Liver (tissue), 8 donors: ENCODE measurements at regions not wholly inside any gene's neighbourhood (a gene's known extent, or its start where the extent isn't known, plus 50 kb on each side); places are given as distances from the start of the nearest gene placed in this dataset.

Experiments
- DNase-seq: peaks from one replicate; pipeline ENCODE4 v3.0.0-alpha.2; 2017; ENCODE audit warnings: low spot score
- H3K27ac ChIP-seq, 2 donors: one replicate each; pipeline ENCODE4 v1.7.0; 2013; ENCODE audit warnings: inconsistent platforms in 2 of 2, low read length in 2 of 2, control low read depth in 1 of 2, low read depth in 1 of 2, mild to moderate bottlenecking in 1 of 2
- H3K27me3 ChIP-seq, 4 donors: one replicate each; pipeline versions ENCODE4 v1.6.1 to v1.7.0; 2013; ENCODE audit warnings: low read length in 3 of 4, inconsistent platforms in 1 of 4, mild to moderate bottlenecking in 1 of 4, moderate library complexity in 1 of 4; ENCODE audit not compliant: control insufficient read depth in 4 of 4, insufficient read depth in 4 of 4
- H3K36me3 ChIP-seq, 4 donors: one replicate each; pipeline versions ENCODE4 v1.6.1 to v1.7.0; 2013; ENCODE audit warnings: low read length in 3 of 4, mild to moderate bottlenecking in 3 of 4, low read depth in 1 of 4, moderate library complexity in 1 of 4; ENCODE audit not compliant: control insufficient read depth in 4 of 4, insufficient read depth in 3 of 4
- H3K4me1 ChIP-seq, 4 donors: one replicate each; pipeline versions ENCODE4 v1.6.1 to v1.7.0; 2013; ENCODE audit warnings: low read length in 3 of 4, mild to moderate bottlenecking in 3 of 4, moderate library complexity in 1 of 4; ENCODE audit not compliant: control insufficient read depth in 4 of 4, insufficient read depth in 4 of 4
- H3K4me3 ChIP-seq, 3 donors: one replicate each; pipeline versions ENCODE4 v1.6.1 to v1.7.0; 2013; ENCODE audit warnings: low read length in 3 of 3, control low read depth in 1 of 3, low read depth in 1 of 3, mild to moderate bottlenecking in 1 of 3
- H3K9ac ChIP-seq, 2 donors: one replicate each; pipeline ENCODE4 v1.7.0; 2013; ENCODE audit warnings: low read length in 2 of 2, mild to moderate bottlenecking in 2 of 2, moderate library complexity in 2 of 2, control low read depth in 1 of 2, low read depth in 1 of 2
- H3K9me3 ChIP-seq, 4 donors: one replicate each; pipeline versions ENCODE4 v1.6.1 to v1.7.0; 2013; ENCODE audit warnings: low read length in 3 of 4; ENCODE audit not compliant: control insufficient read depth in 4 of 4
- ATF3 ChIP-seq: IDR thresholded peaks from 2 replicates; pipeline ENCODE4 v1.6.1; 2016; ENCODE audit warnings: antibody characterized with exemption
- CTCF ChIP-seq: fragments of 150-350 bp; IDR thresholded peaks from 2 replicates; pipeline ENCODE4 v1.5.1; 2017; ENCODE audit warnings: improper control_type of control experiment, low read depth, low read length; ENCODE audit not compliant: missing input control
- EGR1 ChIP-seq, 2 donors: IDR thresholded peaks; 2 replicates each; pipeline ENCODE4 v1.6.1; 2016 to 2018; ENCODE audit warnings: antibody characterized with exemption in 2 of 2, low read depth in 2 of 2
- GABPA ChIP-seq, 2 donors: IDR thresholded peaks in 1 of 2; conservative IDR thresholded peaks in 1 of 2; 2 replicates each; pipeline ENCODE4 v1.6.1; 2016; ENCODE audit warnings: antibody characterized with exemption in 2 of 2, mild to moderate bottlenecking in 1 of 2, moderate library complexity in 1 of 2
- HNF4A ChIP-seq, 2 donors: conservative IDR thresholded peaks; 2 replicates each; pipeline ENCODE4 v1.6.1; 2016; ENCODE audit warnings: antibody characterized with exemption in 2 of 2, mild to moderate bottlenecking in 2 of 2
- HNF4G ChIP-seq: IDR thresholded peaks from 2 replicates; pipeline ENCODE4 v1.6.1; 2016; ENCODE audit warnings: antibody characterized with exemption
- JUND ChIP-seq, 2 donors: IDR thresholded peaks; 2 replicates each; pipeline ENCODE4 v1.6.1; 2016; ENCODE audit warnings: antibody characterized with exemption in 2 of 2
- RAD21 ChIP-seq, 2 donors: IDR thresholded peaks; 2 replicates each; pipeline ENCODE4 v1.6.1; 2016; ENCODE audit warnings: antibody characterized with exemption in 2 of 2, mild to moderate bottlenecking in 2 of 2
- RXRA ChIP-seq, 2 donors: IDR thresholded peaks; 2 replicates each; pipeline ENCODE4 v1.6.1; 2017 to 2018; ENCODE audit warnings: antibody characterized with exemption in 2 of 2, mild to moderate bottlenecking in 1 of 2
- SP1 ChIP-seq: IDR thresholded peaks from 2 replicates; pipeline ENCODE4 v1.6.1; 2018; ENCODE audit warnings: antibody characterized with exemption, mild to moderate bottlenecking
- WGBS: extraction: QIAGEN DNeasy Blood & Tissue Kit; methylation state at CpG from one replicate; pipeline ENCODE4 v1.1.7; 2013; 5-methylcytosine and 5-hydroxymethylcytosine counted together
- TF ChIP-seq, protein P1 (sequence below): IDR thresholded peaks from 2 replicates; pipeline ENCODE4 v1.6.1; 2016; ENCODE audit warnings: antibody characterized with exemption, mild to moderate bottlenecking
- donor health status: healthy.
- donor health status: healthy.
- donor health status: healthy.
- donor health status: healthy.
- donor health status: healthy.

DNA sequence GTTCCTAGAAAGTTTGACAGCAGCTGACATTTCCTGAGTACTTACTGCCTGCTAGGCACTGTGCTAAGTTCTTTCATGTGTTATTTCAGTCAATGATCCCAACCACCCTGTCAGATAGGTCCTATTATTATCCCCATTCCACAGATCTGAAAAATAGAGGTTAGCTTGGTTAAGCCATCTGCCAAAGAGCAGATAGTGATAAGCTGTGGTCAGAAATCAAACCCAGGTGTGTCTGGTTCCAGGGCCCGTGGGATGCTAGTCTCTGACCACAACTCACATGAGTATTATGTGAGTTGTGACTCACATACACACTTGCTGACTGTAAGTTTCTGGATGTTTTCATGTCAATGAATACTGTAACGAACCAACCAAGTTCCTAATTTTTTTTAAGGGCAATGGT, 132.0 kb upstream of the APCDD1 start:
- Histone ChIP-seq H3K36me3 (no peaks in the 10 kb centered on the region), H3K27me3 (peaks cover 0 to 4% (median 0%) of the 10 kb centered on the region in 4 donors), H3K27ac (no peak overlapping the region), H3K9me3 (no peaks in the 10 kb centered on the region), H3K9ac (no peak overlapping the region), H3K4me3 (no peak overlapping the region), H3K4me1 (no peaks in the 10 kb centered on the region)
- 75% methylated on average over 2 of the region's 2 CpGs for WGBS
- no peak for TF ChIP-seq EGR1 (IDR thresholded peaks at IDR 0.05; ENCODE audit: low read depth in 2 of 2)
- no peak for TF ChIP-seq SP1
- TF ChIP-seq ATF3: no peak
- TF ChIP-seq RAD21 (IDR thresholded peaks at IDR 0.05): no peak
- TF ChIP-seq HNF4A (conservative IDR thresholded peaks at IDR 0.05): no peak
- no peak for TF ChIP-seq HNF4G
- no peak for DNase-seq

DNA sequence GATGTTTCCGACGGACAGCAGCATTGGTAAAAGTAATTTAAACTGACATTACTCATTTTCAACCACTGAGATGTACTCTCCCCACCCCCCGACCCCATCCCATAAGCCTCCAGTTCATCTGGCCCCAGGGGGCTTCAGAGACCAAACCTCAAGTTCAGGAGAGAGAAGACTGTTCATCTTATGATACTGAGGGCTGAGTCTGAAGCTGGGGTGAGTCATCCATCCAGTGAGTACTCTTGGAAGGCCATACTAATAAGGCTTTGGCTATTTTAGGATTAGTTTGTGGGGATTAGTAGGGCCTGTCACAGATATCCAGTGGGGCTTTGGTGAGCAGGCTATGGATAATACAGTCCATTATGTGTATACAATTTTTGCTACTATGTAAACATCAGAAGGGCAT, 125.3 kb upstream of the APCDD1 start:
- no peak for DNase-seq
- TF ChIP-seq RXRA (IDR thresholded peaks at IDR 0.05) (no peak), HNF4A (conservative IDR thresholded peaks at IDR 0.05) (no peak)
- H3K27ac ChIP-seq: no peak overlapping the region
- H3K27me3 ChIP-seq: no peaks in the 10 kb centered on the region
- H3K36me3 ChIP-seq: no peaks in the 10 kb centered on the region
- H3K9ac ChIP-seq: no peak overlapping the region
- 86% methylated on average over 3 of the region's 3 CpGs for WGBS
- H3K4me3 ChIP-seq: no peak overlapping the region
- no peaks in the 10 kb centered on the region for H3K4me1 ChIP-seq
- no peaks in the 10 kb centered on the region for H3K9me3 ChIP-seq

DNA sequence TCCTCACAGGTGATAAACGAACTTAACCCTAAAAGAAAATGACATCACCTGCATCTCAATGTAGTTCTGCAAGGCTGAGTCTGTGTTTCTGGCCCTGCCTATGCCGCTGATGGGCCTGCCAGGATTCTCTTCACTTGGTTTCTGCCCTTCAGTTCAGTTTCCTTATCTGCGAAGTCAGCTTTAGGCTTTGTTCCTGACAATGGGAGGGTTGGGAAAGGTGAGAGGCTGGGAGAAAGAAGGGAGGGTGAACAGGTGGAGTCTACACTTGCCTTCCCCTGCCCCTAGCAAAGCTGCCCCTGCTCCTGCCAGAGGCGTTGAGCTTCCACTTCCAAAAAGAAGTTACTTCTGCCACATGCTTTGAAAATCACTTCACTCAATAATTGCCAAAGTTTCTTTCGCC, 124.0 kb upstream of the APCDD1 start:
- Histone ChIP-seq H3K27me3 (no peaks in the 10 kb centered on the region), H3K9me3 (no peaks in the 10 kb centered on the region), H3K4me1 (no peaks in the 10 kb centered on the region), H3K27ac (no peak overlapping the region), H3K4me3 (no peak overlapping the region), H3K36me3 (no peaks in the 10 kb centered on the region), H3K9ac (no peak overlapping the region)
- WGBS: 72% methylated on average over 5 of the region's 5 CpGs
- TF ChIP-seq, protein P1, sequence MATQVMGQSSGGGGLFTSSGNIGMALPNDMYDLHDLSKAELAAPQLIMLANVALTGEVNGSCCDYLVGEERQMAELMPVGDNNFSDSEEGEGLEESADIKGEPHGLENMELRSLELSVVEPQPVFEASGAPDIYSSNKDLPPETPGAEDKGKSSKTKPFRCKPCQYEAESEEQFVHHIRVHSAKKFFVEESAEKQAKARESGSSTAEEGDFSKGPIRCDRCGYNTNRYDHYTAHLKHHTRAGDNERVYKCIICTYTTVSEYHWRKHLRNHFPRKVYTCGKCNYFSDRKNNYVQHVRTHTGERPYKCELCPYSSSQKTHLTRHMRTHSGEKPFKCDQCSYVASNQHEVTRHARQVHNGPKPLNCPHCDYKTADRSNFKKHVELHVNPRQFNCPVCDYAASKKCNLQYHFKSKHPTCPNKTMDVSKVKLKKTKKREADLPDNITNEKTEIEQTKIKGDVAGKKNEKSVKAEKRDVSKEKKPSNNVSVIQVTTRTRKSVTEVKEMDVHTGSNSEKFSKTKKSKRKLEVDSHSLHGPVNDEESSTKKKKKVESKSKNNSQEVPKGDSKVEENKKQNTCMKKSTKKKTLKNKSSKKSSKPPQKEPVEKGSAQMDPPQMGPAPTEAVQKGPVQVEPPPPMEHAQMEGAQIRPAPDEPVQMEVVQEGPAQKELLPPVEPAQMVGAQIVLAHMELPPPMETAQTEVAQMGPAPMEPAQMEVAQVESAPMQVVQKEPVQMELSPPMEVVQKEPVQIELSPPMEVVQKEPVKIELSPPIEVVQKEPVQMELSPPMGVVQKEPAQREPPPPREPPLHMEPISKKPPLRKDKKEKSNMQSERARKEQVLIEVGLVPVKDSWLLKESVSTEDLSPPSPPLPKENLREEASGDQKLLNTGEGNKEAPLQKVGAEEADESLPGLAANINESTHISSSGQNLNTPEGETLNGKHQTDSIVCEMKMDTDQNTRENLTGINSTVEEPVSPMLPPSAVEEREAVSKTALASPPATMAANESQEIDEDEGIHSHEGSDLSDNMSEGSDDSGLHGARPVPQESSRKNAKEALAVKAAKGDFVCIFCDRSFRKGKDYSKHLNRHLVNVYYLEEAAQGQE: no peak
- TF ChIP-seq GABPA (IDR thresholded peaks at IDR 0.05 in 1 of 2, conservative IDR thresholded peaks at IDR 0.05 in 1 of 2): no peak
- no peak for DNase-seq

- WGBS: 73% methylated on average over 9 of the region's 9 CpGs
- Histone ChIP-seq H3K27ac (no peak overlapping the region), H3K4me1 (no peaks in the 10 kb centered on the region), H3K27me3 (no peaks in the 10 kb centered on the region), H3K9ac (no peak overlapping the region), H3K4me3 (no peak overlapping the region), H3K9me3 (no peaks in the 10 kb centered on the region), H3K36me3 (no peaks in the 10 kb centered on the region)
- TF ChIP-seq EGR1 (IDR thresholded peaks at IDR 0.05; ENCODE audit: low read depth in 2 of 2) (no peak), CTCF (no peak), JUND (IDR thresholded peaks at IDR 0.05) (no peak)
- TF ChIP-seq, protein P1: no peak
- DNase-seq: no peak
Measured at GRCh38 chr18:10332452-10332851, 122.0 kb upstream of the APCDD1 start.
